H9 (cell line): ENCODE measurements at regions not wholly inside any gene's neighbourhood (a gene's known extent, or its start where the extent isn't known, plus 50 kb on each side); places are given as distances from the start of the nearest gene placed in this dataset.

Experiments
- DNase-seq: peaks from one replicate; pipeline ENCODE4 v3.0.0-alpha.2; 2017
- H2AFZ ChIP-seq: one replicate; pipeline ENCODE4 v1.6.1; 2013; ENCODE audit warnings: mild to moderate bottlenecking, low read length, control low read depth, moderate library complexity
- H2AK5ac ChIP-seq: 2 replicates; pipeline ENCODE4 v1.6.1; 2013; ENCODE audit warnings: low read length, control low read depth, mixed read lengths; ENCODE audit not compliant: insufficient read length
- H2BK120ac ChIP-seq: one replicate; pipeline ENCODE4 v1.6.1; 2013; ENCODE audit warnings: low read depth, mild to moderate bottlenecking, low read length, control low read depth, inconsistent platforms; ENCODE audit not compliant: poor library complexity, severe bottlenecking
- H2BK12ac ChIP-seq: 2 replicates; pipeline ENCODE4 v1.6.1; 2013; ENCODE audit warnings: low read length, control low read depth, mixed read lengths, low read depth; ENCODE audit not compliant: insufficient read length
- H2BK15ac ChIP-seq: 2 replicates; pipeline ENCODE4 v1.6.1; 2013; ENCODE audit warnings: low read depth, low read length, control low read depth
- H2BK20ac ChIP-seq: one replicate; pipeline ENCODE4 v1.6.1; 2013; ENCODE audit warnings: low read depth, mild to moderate bottlenecking, low read length, control low read depth, inconsistent platforms; ENCODE audit not compliant: poor library complexity, severe bottlenecking
- H2BK5ac ChIP-seq: 2 replicates; pipeline ENCODE4 v1.6.1; 2013; ENCODE audit warnings: low read length, control low read depth, mixed read lengths; ENCODE audit not compliant: insufficient read length
- H3K14ac ChIP-seq: 2 replicates; pipeline ENCODE4 v1.6.1; 2013; ENCODE audit warnings: low read length, control low read depth; ENCODE audit not compliant: insufficient read depth
- H3K18ac ChIP-seq: 2 replicates; pipeline ENCODE4 v1.6.1; 2013; ENCODE audit warnings: low read depth, mild to moderate bottlenecking, mixed read lengths, low read length, control low read depth; ENCODE audit not compliant: insufficient read length
- H3K23ac ChIP-seq: 2 replicates; pipeline ENCODE4 v1.6.1; 2013; ENCODE audit warnings: low read length, control low read depth, mixed read lengths, low read depth; ENCODE audit not compliant: insufficient read length
- H3K23me2 ChIP-seq: 2 replicates; pipeline ENCODE4 v1.6.1; 2013; ENCODE audit warnings: low read depth, mild to moderate bottlenecking, mixed read lengths, low read length, control low read depth; ENCODE audit not compliant: insufficient read length, poor library complexity, severe bottlenecking
- H3K27ac ChIP-seq: 2 replicates; pipeline ENCODE4 v1.5.1; 2013; ENCODE audit warnings: low read length, control low read depth, mixed read lengths, low read depth; ENCODE audit not compliant: insufficient read length
- H3K27me3 ChIP-seq: 2 replicates; pipeline ENCODE4 v1.6.1; 2013; ENCODE audit warnings: low read length, control low read depth, inconsistent platforms; ENCODE audit not compliant: insufficient read depth
- H3K4ac ChIP-seq: 2 replicates; pipeline ENCODE4 v1.6.1; 2013; ENCODE audit warnings: low read depth, mild to moderate bottlenecking, control low read depth, inconsistent platforms, low read length, moderate library complexity
- H3K4me1 ChIP-seq: 2 replicates; pipeline ENCODE4 v1.6.1; 2013; ENCODE audit warnings: low read length, control low read depth, inconsistent platforms; ENCODE audit not compliant: insufficient read depth
- H3K4me2 ChIP-seq: 2 replicates; pipeline ENCODE4 v1.6.1; 2013; ENCODE audit warnings: low read length, control low read depth, mixed read lengths; ENCODE audit not compliant: insufficient read length, insufficient read depth
- H3K56ac ChIP-seq: 2 replicates; pipeline ENCODE4 v1.6.1; 2013; ENCODE audit warnings: low read depth, mild to moderate bottlenecking, mixed read lengths, low read length, control low read depth; ENCODE audit not compliant: insufficient read length
- H3K79me1 ChIP-seq: 2 replicates; pipeline ENCODE4 v1.6.1; 2013; ENCODE audit warnings: low read depth, mild to moderate bottlenecking, moderate library complexity, low read length, control low read depth, inconsistent platforms; ENCODE audit not compliant: insufficient read depth, poor library complexity, severe bottlenecking
- H3K79me2 ChIP-seq: 2 replicates; pipeline ENCODE4 v1.6.1; 2013; ENCODE audit warnings: low read length, control low read depth, inconsistent platforms; ENCODE audit not compliant: insufficient read depth
- H3K9ac ChIP-seq: 2 replicates; pipeline ENCODE4 v1.6.1; 2013; ENCODE audit warnings: low read length, control low read depth, mixed read lengths; ENCODE audit not compliant: insufficient read length; ENCODE audit errors: extremely low read depth
- H3K9me3 ChIP-seq: one replicate; pipeline ENCODE4 v1.6.1; 2013; ENCODE audit warnings: low read depth, low read length, inconsistent platforms; ENCODE audit not compliant: control insufficient read depth
- H3T11ph ChIP-seq: one replicate; pipeline ENCODE4 v1.6.1; 2013; ENCODE audit warnings: mild to moderate bottlenecking, low read length, control low read depth, inconsistent platforms
- H4K20me1 ChIP-seq: one replicate; pipeline ENCODE4 v1.6.1; 2013; ENCODE audit not compliant: control insufficient read depth, insufficient read length, insufficient read depth
- H4K5ac ChIP-seq: 2 replicates; pipeline ENCODE4 v1.6.1; 2013; ENCODE audit warnings: low read depth, mild to moderate bottlenecking, mixed read lengths, low read length, control low read depth; ENCODE audit not compliant: insufficient read length
- H4K8ac ChIP-seq: replicated peaks from 2 replicates; pipeline ENCODE4 v1.6.1; 2013; ENCODE audit warnings: low read length, control low read depth, mixed read lengths, low read depth; ENCODE audit not compliant: insufficient read length
- H4K91ac ChIP-seq: 2 replicates; pipeline ENCODE4 v1.6.1; 2013; ENCODE audit warnings: low read depth, mild to moderate bottlenecking, moderate library complexity, mixed read lengths, low read length, control low read depth; ENCODE audit not compliant: insufficient read length
- H3K27ac Mint-ChIP-seq, 3 experiments: 2 replicates in 2 of 3; 3 replicates in 1 of 3; pipeline ENCODE4 v1.8.0; 2020 to 2021; ENCODE audit warnings: mixed read lengths in 3 of 3, mild to moderate bottlenecking in 1 of 3, moderate library complexity in 1 of 3
- H3K27me3 Mint-ChIP-seq: 2 replicates; pipeline ENCODE4 v1.8.0; 2021; ENCODE audit warnings: low read depth, mild to moderate bottlenecking, moderate library complexity, mixed read lengths
- H3K36me3 Mint-ChIP-seq, 3 experiments: 2 replicates in 2 of 3; 3 replicates in 1 of 3; pipeline ENCODE4 v1.8.0; 2020 to 2021; ENCODE audit warnings: low read depth in 3 of 3, mixed read lengths in 3 of 3; ENCODE audit not compliant: insufficient read depth in 1 of 3
- H3K4me1 Mint-ChIP-seq, 2 experiments: 2 replicates each; pipeline ENCODE4 v1.8.0; 2020; ENCODE audit warnings: mixed read lengths in 2 of 2
- H3K4me3 Mint-ChIP-seq, 2 experiments: 2 replicates in 1 of 2; 3 replicates in 1 of 2; pipeline ENCODE4 v1.8.0; 2020 to 2021; ENCODE audit warnings: mild to moderate bottlenecking in 2 of 2, mixed read lengths in 2 of 2, moderate library complexity in 1 of 2
- H3K9me3 Mint-ChIP-seq, 2 experiments: 2 replicates in 1 of 2; 3 replicates in 1 of 2; pipeline ENCODE4 v1.8.0; 2020; ENCODE audit warnings: mild to moderate bottlenecking in 2 of 2, mixed read lengths in 2 of 2, moderate library complexity in 1 of 2
- TF ChIP-seq, protein P1 (sequence below): fragments of 200-600 bp; sonication (generic); conservative IDR thresholded peaks from 3 replicates; pipeline ENCODE4 v1.8.0; 2021; ENCODE audit warnings: antibody characterized with exemption, mild to moderate bottlenecking

DNA sequence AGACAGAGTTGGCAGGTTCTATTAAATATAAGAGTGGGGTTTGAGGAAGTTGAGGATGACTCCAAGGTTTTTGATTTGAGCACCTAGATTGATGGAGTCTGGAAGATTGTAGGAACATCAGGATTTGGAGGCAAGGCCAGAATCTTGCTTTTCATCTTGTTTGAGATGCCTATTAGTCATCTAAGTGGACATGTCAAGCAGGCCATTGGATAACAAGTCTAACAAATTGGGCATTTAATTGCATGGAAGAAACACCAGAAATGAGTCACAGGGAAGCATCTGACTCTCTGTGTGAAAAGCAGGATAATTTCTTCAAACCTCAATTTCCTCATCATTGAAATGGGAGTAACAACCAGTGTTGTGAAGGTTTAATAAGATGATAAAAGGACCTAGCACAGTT is 53.3 kb upstream of the ARL15 start:
- H3K14ac ChIP-seq, result no peak overlapping the region
- H3K4me3 Mint-ChIP-seq, result no peak overlapping the region
- H3K4ac ChIP-seq, result no peak overlapping the region
- peaks cover 1% of the 10 kb centered on the region; the same call in 1 of the 2 replicates for H3K27me3 Mint-ChIP-seq
- H3K79me1 ChIP-seq, result no peaks in the 10 kb centered on the region
- no peak overlapping the region for H3T11ph ChIP-seq
- no peaks in the 10 kb centered on the region for H3K4me1 ChIP-seq
- no peak overlapping the region for H4K8ac ChIP-seq
- H4K5ac ChIP-seq, result no peak overlapping the region
- no peak overlapping the region for H3K4me2 ChIP-seq
- peaks cover 14 to 22% of the 10 kb centered on the region in 2 experiments for H3K4me1 Mint-ChIP-seq
- no peak overlapping the region for H2AFZ ChIP-seq
- TF ChIP-seq, protein P1, sequence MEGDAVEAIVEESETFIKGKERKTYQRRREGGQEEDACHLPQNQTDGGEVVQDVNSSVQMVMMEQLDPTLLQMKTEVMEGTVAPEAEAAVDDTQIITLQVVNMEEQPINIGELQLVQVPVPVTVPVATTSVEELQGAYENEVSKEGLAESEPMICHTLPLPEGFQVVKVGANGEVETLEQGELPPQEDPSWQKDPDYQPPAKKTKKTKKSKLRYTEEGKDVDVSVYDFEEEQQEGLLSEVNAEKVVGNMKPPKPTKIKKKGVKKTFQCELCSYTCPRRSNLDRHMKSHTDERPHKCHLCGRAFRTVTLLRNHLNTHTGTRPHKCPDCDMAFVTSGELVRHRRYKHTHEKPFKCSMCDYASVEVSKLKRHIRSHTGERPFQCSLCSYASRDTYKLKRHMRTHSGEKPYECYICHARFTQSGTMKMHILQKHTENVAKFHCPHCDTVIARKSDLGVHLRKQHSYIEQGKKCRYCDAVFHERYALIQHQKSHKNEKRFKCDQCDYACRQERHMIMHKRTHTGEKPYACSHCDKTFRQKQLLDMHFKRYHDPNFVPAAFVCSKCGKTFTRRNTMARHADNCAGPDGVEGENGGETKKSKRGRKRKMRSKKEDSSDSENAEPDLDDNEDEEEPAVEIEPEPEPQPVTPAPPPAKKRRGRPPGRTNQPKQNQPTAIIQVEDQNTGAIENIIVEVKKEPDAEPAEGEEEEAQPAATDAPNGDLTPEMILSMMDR, result no peak
- H2BK12ac ChIP-seq, result no peak overlapping the region
- H4K20me1 ChIP-seq, result no peaks in the 10 kb centered on the region
- H3K9me3 ChIP-seq, result no peaks in the 10 kb centered on the region
- no peak overlapping the region for H3K56ac ChIP-seq
- H3K9ac ChIP-seq, result no peak overlapping the region
- H3K27ac ChIP-seq, result no peak overlapping the region
- H2BK15ac ChIP-seq, result no peak overlapping the region
- no peak overlapping the region for H2BK5ac ChIP-seq
- no peak overlapping the region for H2BK20ac ChIP-seq
- no peak overlapping the region for H2BK120ac ChIP-seq
- no peak for DNase-seq
- H3K36me3 Mint-ChIP-seq, result no peaks in the 10 kb centered on the region
- no peaks in the 10 kb centered on the region for H3K9me3 Mint-ChIP-seq
- H3K23me2 ChIP-seq, result no peaks in the 10 kb centered on the region
- no peak overlapping the region for H3K27ac Mint-ChIP-seq
- H2AK5ac ChIP-seq, result no peak overlapping the region
- no peaks in the 10 kb centered on the region for H3K27me3 ChIP-seq
- H4K91ac ChIP-seq, result no peak overlapping the region
- no peak overlapping the region for H3K23ac ChIP-seq
- no peaks in the 10 kb centered on the region for H3K79me2 ChIP-seq
- H3K18ac ChIP-seq, result no peak overlapping the region
